NCI-H446 treated with DMSO at 0.1 percent for 48 hours (cell line): ENCODE measurements at regions not wholly inside any gene's neighbourhood (a gene's known extent, or its start where the extent isn't known, plus 50 kb on each side); places are given as distances from the start of the nearest gene placed in this dataset.
A peak's percentile ranks its signal among the peaks of the same experiment; 100 is the strongest.
"Not testable (repeated sequence)": the region's sequence is repeated elsewhere in the genome, so short reads cannot be mapped to it uniquely, and the experiment has no call there.

Experiments used
- DNase-seq: peaks from one replicate; lab custom pipeline; 2025; lab: John Stamatoyannopoulos, UW

GRCh38 chrX:45681891-45682290 is 481.2 kb upstream of the DIPK2B start:
- DNase-seq: no peak

- no peak for DNase-seq
Observed at GRCh38 chrX:45669715-45670340, 469.2 kb upstream of the DIPK2B start.

GRCh38 chrX:45668686-45669443 is 468.2 kb upstream of the DIPK2B start:
- no peak for DNase-seq

GRCh38 chrX:45667666-45668065 is 467.0 kb upstream of the DIPK2B start:
- DNase-seq: no peak

GRCh38 chrX:45664727-45665290 is 464.1 kb upstream of the DIPK2B start:
- no peak for DNase-seq

- no peak for DNase-seq
Observed at GRCh38 chrX:45660477-45660876, 459.8 kb upstream of the DIPK2B start.

GRCh38 chrX:45633419-45633818 is 432.7 kb upstream of the DIPK2B start:
- no peak for DNase-seq

- no peak for DNase-seq
Observed at GRCh38 chrX:45632506-45632905, 431.8 kb upstream of the DIPK2B start.

GRCh38 chrX:45630078-45630477 is 429.4 kb upstream of the DIPK2B start:
- no peak for DNase-seq

- DNase-seq: no peak
Observed at GRCh38 chrX:45628041-45628440, 427.4 kb upstream of the DIPK2B start.

GRCh38 chrX:45623266-45623665 is 422.6 kb upstream of the DIPK2B start:
- peak; percentile 5 for DNase-seq

GRCh38 chrX:45622538-45622937 is 421.9 kb upstream of the DIPK2B start:
- no peak for DNase-seq

GRCh38 chrX:45622042-45622423 is 421.4 kb upstream of the DIPK2B start:
- no peak for DNase-seq

- no peak for DNase-seq
Observed at GRCh38 chrX:45621376-45622041, 420.8 kb upstream of the DIPK2B start.

- DNase-seq: no peak
Observed at GRCh38 chrX:45619290-45619689, 418.6 kb upstream of the DIPK2B start.

GRCh38 chrX:45615591-45615990 is 414.9 kb upstream of the DIPK2B start:
- not testable (repeated sequence) for DNase-seq

GRCh38 chrX:45614853-45615252 is 414.2 kb upstream of the DIPK2B start:
- no peak for DNase-seq

GRCh38 chrX:45602151-45602550 is 401.5 kb upstream of the DIPK2B start:
- DNase-seq: no peak

GRCh38 chrX:45601052-45601451 is 400.4 kb upstream of the DIPK2B start:
- DNase-seq: no peak

GRCh38 chrX:45598861-45599260 is 398.2 kb upstream of the DIPK2B start:
- no peak for DNase-seq

- DNase-seq: no peak
Observed at GRCh38 chrX:45596188-45596808, 395.6 kb upstream of the DIPK2B start.

GRCh38 chrX:45592101-45592500 is 391.4 kb upstream of the DIPK2B start:
- DNase-seq: no peak
